OCI-LY7 (cell line): ENCODE measurements at regions not wholly inside any gene's neighbourhood (a gene's known extent, or its start where the extent isn't known, plus 50 kb on each side); places are given as distances from the start of the nearest gene placed in this dataset.

ENCODE experiments used
- BruUV-seq: library from RNA; stranded (reverse); fragments of 400-500 nt; replicated peaks from 2 replicates; lab custom pipeline; 2021; lab: Mats Ljungman, UMichigan
- CTCF ChIA-PET: fragments of 300-600 bp; sonication (Branson Sonifier 250); formaldehyde crosslinking; loops from one replicate; lab custom pipeline; 2022; ENCODE audit warnings: antibody characterized with exemption; ENCODE audit not compliant: unreplicated experiment; lab: Charles Lee
- POLR2A ChIA-PET: fragments of 300-600 bp; sonication (Branson Sonifier 250); formaldehyde crosslinking; loops from one replicate; lab custom pipeline; 2022; ENCODE audit warnings: antibody characterized with exemption; lab: Charles Lee
- DNase-seq: peaks from one replicate; pipeline ENCODE4 v3.0.0-alpha.2; 2015; ENCODE audit warnings: low spot score
- H2AFZ ChIP-seq: fragments of 200-600 bp; sonication (generic), shearing (Covaris generic); 2 replicates; pipeline ENCODE4 v1.6.1; 2014; ENCODE audit warnings: mild to moderate bottlenecking, antibody characterized with exemption, low read length, moderate library complexity
- H3K27ac ChIP-seq: fragments of 200-600 bp; sonication (generic); 2 replicates; pipeline ENCODE4 v1.5.1; 2014; ENCODE audit warnings: mixed run types, low read depth, mild to moderate bottlenecking, moderate library complexity, low read length, inconsistent platforms; ENCODE audit not compliant: poor library complexity, severe bottlenecking
- H3K36me3 ChIP-seq: fragments of 200-600 bp; sonication (generic); 2 replicates; pipeline ENCODE4 v1.6.1; 2014; ENCODE audit warnings: mild to moderate bottlenecking, antibody characterized with exemption, low read length, moderate library complexity, mixed read lengths; ENCODE audit not compliant: insufficient read depth
- H3K4me1 ChIP-seq: fragments of 200-600 bp; sonication (generic); 2 replicates; pipeline ENCODE4 v1.5.1; 2014; ENCODE audit warnings: mild to moderate bottlenecking, low read length; ENCODE audit not compliant: insufficient read depth, poor library complexity, severe bottlenecking
- H3K4me2 ChIP-seq: fragments of 200-600 bp; sonication (generic); 2 replicates; pipeline ENCODE4 v1.6.1; 2014; ENCODE audit warnings: mild to moderate bottlenecking, low read length
- H3K4me3 ChIP-seq: fragments of 200-600 bp; sonication (generic); 2 replicates; pipeline ENCODE4 v1.5.1; 2014; ENCODE audit warnings: mild to moderate bottlenecking, low read depth, low read length; ENCODE audit not compliant: poor library complexity, severe bottlenecking
- H3K79me2 ChIP-seq: fragments of 200-600 bp; sonication (generic); 2 replicates; pipeline ENCODE4 v1.6.1; 2016; ENCODE audit warnings: low read depth, mild to moderate bottlenecking, low read length, moderate library complexity, mixed read lengths; ENCODE audit not compliant: insufficient read depth
- H3K9me2 ChIP-seq: fragments of 200-600 bp; sonication (generic); 2 replicates; pipeline ENCODE4 v1.6.1; 2016; ENCODE audit warnings: mild to moderate bottlenecking, low read length, mixed read lengths; ENCODE audit not compliant: insufficient read depth
- H3K9me3 ChIP-seq: fragments of 200-600 bp; sonication (generic); 2 replicates; pipeline ENCODE4 v1.6.1; 2014; ENCODE audit warnings: mild to moderate bottlenecking, mixed run types, low read length, mixed read lengths
- H4K20me1 ChIP-seq: fragments of 200-600 bp; sonication (generic); 2 replicates; pipeline ENCODE4 v1.6.1; 2014; ENCODE audit warnings: mild to moderate bottlenecking, antibody characterized with exemption, low read length, moderate library complexity, mixed read lengths; ENCODE audit not compliant: insufficient read depth
- EZH2phosphoT487 ChIP-seq: fragments of 200-600 bp; sonication (generic); IDR thresholded peaks from 2 replicates; pipeline ENCODE4 v1.6.1; 2018; ENCODE audit warnings: low read depth, borderline replicate concordance, mild to moderate bottlenecking, mixed run types, antibody characterized with exemption, low read length, moderate library complexity, mixed read lengths
- intact Hi-C: fragments of 100-400 bp; cut with micrococcal nuclease; formaldehyde crosslinking; loops from one replicate; pipeline ENCODE4 v1.10.0; 2022; ENCODE audit not compliant: unreplicated experiment
- TF ChIP-seq, protein P1 (sequence below): fragments of 200-600 bp; sonication (generic); conservative IDR thresholded peaks from 2 replicates; pipeline ENCODE4 v1.5.1; 2014; ENCODE audit warnings: mild to moderate bottlenecking, antibody characterized with exemption, low read length, moderate library complexity, mixed read lengths

- intact Hi-C loops = no loop called here
- BruUV-seq = no TSS peak
- no peak for DNase-seq
- Histone ChIP-seq H3K79me2 (no peaks in the 10 kb centered on the region), H3K4me2 (no peak overlapping the region), H3K4me1 (no peaks in the 10 kb centered on the region), H2AFZ (no peak overlapping the region), H3K27ac (no peak overlapping the region), H3K36me3 (no peaks in the 10 kb centered on the region), H4K20me1 (no peaks in the 10 kb centered on the region), H3K4me3 (no peak overlapping the region), H3K9me2 (no peaks in the 10 kb centered on the region), H3K9me3 (no peaks in the 10 kb centered on the region)
- POLR2A ChIA-PET = no interaction called here
- CTCF ChIA-PET = no interaction called here
- TF ChIP-seq, protein P1, sequence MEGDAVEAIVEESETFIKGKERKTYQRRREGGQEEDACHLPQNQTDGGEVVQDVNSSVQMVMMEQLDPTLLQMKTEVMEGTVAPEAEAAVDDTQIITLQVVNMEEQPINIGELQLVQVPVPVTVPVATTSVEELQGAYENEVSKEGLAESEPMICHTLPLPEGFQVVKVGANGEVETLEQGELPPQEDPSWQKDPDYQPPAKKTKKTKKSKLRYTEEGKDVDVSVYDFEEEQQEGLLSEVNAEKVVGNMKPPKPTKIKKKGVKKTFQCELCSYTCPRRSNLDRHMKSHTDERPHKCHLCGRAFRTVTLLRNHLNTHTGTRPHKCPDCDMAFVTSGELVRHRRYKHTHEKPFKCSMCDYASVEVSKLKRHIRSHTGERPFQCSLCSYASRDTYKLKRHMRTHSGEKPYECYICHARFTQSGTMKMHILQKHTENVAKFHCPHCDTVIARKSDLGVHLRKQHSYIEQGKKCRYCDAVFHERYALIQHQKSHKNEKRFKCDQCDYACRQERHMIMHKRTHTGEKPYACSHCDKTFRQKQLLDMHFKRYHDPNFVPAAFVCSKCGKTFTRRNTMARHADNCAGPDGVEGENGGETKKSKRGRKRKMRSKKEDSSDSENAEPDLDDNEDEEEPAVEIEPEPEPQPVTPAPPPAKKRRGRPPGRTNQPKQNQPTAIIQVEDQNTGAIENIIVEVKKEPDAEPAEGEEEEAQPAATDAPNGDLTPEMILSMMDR = no peak
- TF ChIP-seq EZH2phosphoT487 = no peak
Measured at GRCh38 chr2:82260521-82260920, 1956.0 kb upstream of the LRRTM1 start.

GRCh38 chr2:82259551-82259950, 1955.0 kb upstream of the LRRTM1 start:
- DNase-seq = no peak
- H3K4me1 ChIP-seq = no peaks in the 10 kb centered on the region
- no peaks in the 10 kb centered on the region for H3K79me2 ChIP-seq
- no peaks in the 10 kb centered on the region for H3K9me3 ChIP-seq
- BruUV-seq = no TSS peak
- H4K20me1 ChIP-seq = no peaks in the 10 kb centered on the region
- no peaks in the 10 kb centered on the region for H3K9me2 ChIP-seq
- ChIA-PET CTCF (no interaction called here), POLR2A (no interaction called here)
- no peak overlapping the region for H2AFZ ChIP-seq
- H3K36me3 ChIP-seq = no peaks in the 10 kb centered on the region
- intact Hi-C loops = no loop called here
- no peak overlapping the region for H3K27ac ChIP-seq
- H3K4me3 ChIP-seq = no peak overlapping the region
- TF ChIP-seq, protein P1 = no peak
- no peak for TF ChIP-seq EZH2phosphoT487
- no peak overlapping the region for H3K4me2 ChIP-seq

DNA sequence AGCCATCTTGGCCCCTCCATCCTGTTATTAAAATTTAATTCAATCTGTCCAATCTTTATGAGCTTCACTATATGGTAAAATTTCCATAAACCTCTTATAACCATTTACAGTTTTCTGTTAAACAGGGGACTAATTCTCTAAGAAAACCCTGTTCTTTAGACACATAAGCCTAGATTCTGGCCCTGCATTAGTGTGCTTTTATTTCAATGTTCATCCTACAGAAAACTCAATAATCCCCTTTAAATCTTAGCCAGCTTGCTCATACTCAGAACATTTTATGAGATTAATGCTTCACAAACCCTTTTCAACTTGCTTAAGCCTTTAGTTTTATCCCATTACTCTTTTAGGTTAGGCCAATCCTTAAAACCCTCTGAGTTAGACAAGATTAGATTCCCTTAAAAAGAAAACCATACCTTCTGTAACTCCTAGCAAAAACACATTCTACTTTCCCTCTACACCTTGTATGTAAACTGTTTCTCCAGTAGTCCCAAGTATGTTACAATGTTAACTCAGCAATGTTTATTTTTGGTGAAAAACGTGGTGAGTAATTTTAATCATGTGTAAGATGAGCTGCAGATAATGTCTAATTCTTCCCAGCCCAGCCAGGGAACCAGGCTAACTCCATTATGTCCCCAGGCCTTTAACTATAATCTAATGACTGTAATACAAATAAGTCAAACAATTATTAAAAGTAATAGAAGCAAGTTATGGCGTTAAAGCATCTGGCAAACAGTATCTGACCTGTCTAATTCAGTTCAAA, 1953.4 kb upstream of the LRRTM1 start:
- H3K36me3 ChIP-seq = no peaks in the 10 kb centered on the region
- H3K4me3 ChIP-seq = no peak overlapping the region
- no peaks in the 10 kb centered on the region for H3K4me1 ChIP-seq
- H3K4me2 ChIP-seq = no peak overlapping the region
- DNase-seq = no peak
- H2AFZ ChIP-seq = no peak overlapping the region
- ChIA-PET POLR2A (no interaction called here), CTCF (no interaction called here)
- no TSS peak for BruUV-seq
- no peaks in the 10 kb centered on the region for H3K9me3 ChIP-seq
- no peak overlapping the region for H3K27ac ChIP-seq
- intact Hi-C loops = no loop called here
- TF ChIP-seq EZH2phosphoT487 = no peak
- TF ChIP-seq, protein P1 = no peak
- H4K20me1 ChIP-seq = no peaks in the 10 kb centered on the region
- no peaks in the 10 kb centered on the region for H3K9me2 ChIP-seq
- H3K79me2 ChIP-seq = no peaks in the 10 kb centered on the region
